Endothelial cell (in vitro differentiated cells): ENCODE measurements at regions not wholly inside any gene's neighbourhood (a gene's known extent, or its start where the extent isn't known, plus 50 kb on each side); places are given as distances from the start of the nearest gene placed in this dataset.

Source experiments
- DNase-seq: peaks from one replicate; pipeline ENCODE4 v3.0.0; 2021; ENCODE audit warnings: low spot score
- H3K27ac Mint-ChIP-seq: one replicate; pipeline ENCODE4 v1.8.0; 2021; ENCODE audit warnings: mixed read lengths, inconsistent platforms; ENCODE audit not compliant: unreplicated experiment
- H3K27me3 Mint-ChIP-seq: one replicate; pipeline ENCODE4 v1.8.0; 2021; ENCODE audit warnings: mild to moderate bottlenecking, moderate library complexity, mixed read lengths, inconsistent platforms; ENCODE audit not compliant: unreplicated experiment
- H3K36me3 Mint-ChIP-seq: one replicate; pipeline ENCODE4 v1.8.0; 2021; ENCODE audit warnings: mild to moderate bottlenecking, low read depth, mixed read lengths, inconsistent platforms; ENCODE audit not compliant: unreplicated experiment
- H3K4me1 Mint-ChIP-seq: one replicate; pipeline ENCODE4 v1.8.0; 2021; ENCODE audit warnings: mild to moderate bottlenecking, mixed read lengths, inconsistent platforms; ENCODE audit not compliant: unreplicated experiment
- H3K4me3 Mint-ChIP-seq: one replicate; pipeline ENCODE4 v1.8.0; 2021; ENCODE audit warnings: mild to moderate bottlenecking, mixed read lengths, inconsistent platforms; ENCODE audit not compliant: unreplicated experiment
- H3K9me3 Mint-ChIP-seq: one replicate; pipeline ENCODE4 v1.8.0; 2021; ENCODE audit warnings: mixed read lengths, inconsistent platforms; ENCODE audit not compliant: unreplicated experiment
- TF ChIP-seq, protein P1 (sequence below): fragments of 200-600 bp; sonication (generic); IDR thresholded peaks from one replicate; pipeline ENCODE4 v1.5.0; 2021; ENCODE audit warnings: antibody characterized with exemption; ENCODE audit not compliant: unreplicated experiment

DNA sequence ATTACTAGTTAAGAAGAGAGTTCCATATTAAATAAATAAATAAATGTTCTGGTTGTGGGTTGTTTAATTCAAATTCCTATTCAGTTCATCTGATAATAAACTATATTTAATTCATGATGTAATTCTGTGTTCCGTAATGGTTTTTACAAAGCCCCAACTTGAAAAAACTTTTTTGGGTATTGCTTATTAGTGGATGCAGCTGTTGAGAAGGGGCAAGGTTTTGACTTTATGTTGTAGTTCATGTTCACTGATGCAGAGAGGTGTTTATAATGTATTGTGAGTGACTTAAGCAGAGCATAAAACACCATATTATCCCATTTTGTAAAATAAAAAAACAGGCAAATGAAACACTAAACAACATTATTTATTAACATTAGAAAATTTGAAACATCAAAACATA lies 107.3 kb upstream of the TNFSF11 start:
- no peaks in the 10 kb centered on the region for H3K9me3 Mint-ChIP-seq
- H3K27me3 Mint-ChIP-seq, result no peaks in the 10 kb centered on the region
- DNase-seq, result no peak
- no peaks in the 10 kb centered on the region for H3K36me3 Mint-ChIP-seq
- H3K4me3 Mint-ChIP-seq, result no peak overlapping the region
- H3K4me1 Mint-ChIP-seq, result no peaks in the 10 kb centered on the region
- TF ChIP-seq, protein P1, sequence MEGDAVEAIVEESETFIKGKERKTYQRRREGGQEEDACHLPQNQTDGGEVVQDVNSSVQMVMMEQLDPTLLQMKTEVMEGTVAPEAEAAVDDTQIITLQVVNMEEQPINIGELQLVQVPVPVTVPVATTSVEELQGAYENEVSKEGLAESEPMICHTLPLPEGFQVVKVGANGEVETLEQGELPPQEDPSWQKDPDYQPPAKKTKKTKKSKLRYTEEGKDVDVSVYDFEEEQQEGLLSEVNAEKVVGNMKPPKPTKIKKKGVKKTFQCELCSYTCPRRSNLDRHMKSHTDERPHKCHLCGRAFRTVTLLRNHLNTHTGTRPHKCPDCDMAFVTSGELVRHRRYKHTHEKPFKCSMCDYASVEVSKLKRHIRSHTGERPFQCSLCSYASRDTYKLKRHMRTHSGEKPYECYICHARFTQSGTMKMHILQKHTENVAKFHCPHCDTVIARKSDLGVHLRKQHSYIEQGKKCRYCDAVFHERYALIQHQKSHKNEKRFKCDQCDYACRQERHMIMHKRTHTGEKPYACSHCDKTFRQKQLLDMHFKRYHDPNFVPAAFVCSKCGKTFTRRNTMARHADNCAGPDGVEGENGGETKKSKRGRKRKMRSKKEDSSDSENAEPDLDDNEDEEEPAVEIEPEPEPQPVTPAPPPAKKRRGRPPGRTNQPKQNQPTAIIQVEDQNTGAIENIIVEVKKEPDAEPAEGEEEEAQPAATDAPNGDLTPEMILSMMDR, result no peak
- no peak overlapping the region for H3K27ac Mint-ChIP-seq

- no peak overlapping the region for H3K4me3 Mint-ChIP-seq
- H3K27me3 Mint-ChIP-seq, result no peaks in the 10 kb centered on the region
- H3K36me3 Mint-ChIP-seq, result no peaks in the 10 kb centered on the region
- H3K27ac Mint-ChIP-seq, result no peak overlapping the region
- no peaks in the 10 kb centered on the region for H3K4me1 Mint-ChIP-seq
- TF ChIP-seq, protein P1, result no peak
- no peak for DNase-seq
- H3K9me3 Mint-ChIP-seq, result no peaks in the 10 kb centered on the region
Observed at GRCh38 chr13:42474954-42475353, 99.0 kb upstream of the TNFSF11 start.

DNA sequence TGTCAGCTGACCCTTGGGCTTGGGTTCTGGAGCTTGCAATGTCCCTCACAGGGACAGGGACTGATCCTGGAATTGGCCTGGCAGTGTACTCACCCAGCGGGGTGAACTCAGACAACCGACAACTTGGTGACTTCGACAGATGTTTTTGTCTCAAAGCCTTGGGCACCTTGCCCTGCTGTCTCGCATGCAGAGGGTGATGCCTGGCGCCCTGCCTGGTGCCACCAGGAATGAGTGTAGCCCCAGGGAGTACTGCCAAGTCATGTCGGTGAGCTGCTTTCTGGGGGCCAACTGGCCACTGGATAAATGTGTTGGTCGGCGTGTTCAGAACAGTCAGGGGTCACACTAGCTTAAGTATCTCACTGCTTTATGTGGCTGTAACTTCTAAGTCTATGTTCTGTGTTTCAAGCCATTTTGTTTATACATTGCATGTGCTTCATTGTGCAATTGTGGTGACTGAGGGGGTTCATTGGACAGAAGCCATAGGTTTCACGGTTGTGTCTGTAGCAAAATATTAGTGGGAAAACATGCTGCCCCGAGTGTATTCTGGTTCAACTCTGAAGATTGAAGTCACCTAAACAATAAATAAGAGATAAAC lies 96.3 kb upstream of the TNFSF11 start:
- Mint-ChIP-seq H3K27me3 (no peaks in the 10 kb centered on the region), H3K36me3 (no peaks in the 10 kb centered on the region), H3K27ac (no peak overlapping the region), H3K4me1 (no peaks in the 10 kb centered on the region), H3K9me3 (no peaks in the 10 kb centered on the region), H3K4me3 (no peak overlapping the region)
- TF ChIP-seq, protein P1, result no peak
- DNase-seq, result no peak

DNA sequence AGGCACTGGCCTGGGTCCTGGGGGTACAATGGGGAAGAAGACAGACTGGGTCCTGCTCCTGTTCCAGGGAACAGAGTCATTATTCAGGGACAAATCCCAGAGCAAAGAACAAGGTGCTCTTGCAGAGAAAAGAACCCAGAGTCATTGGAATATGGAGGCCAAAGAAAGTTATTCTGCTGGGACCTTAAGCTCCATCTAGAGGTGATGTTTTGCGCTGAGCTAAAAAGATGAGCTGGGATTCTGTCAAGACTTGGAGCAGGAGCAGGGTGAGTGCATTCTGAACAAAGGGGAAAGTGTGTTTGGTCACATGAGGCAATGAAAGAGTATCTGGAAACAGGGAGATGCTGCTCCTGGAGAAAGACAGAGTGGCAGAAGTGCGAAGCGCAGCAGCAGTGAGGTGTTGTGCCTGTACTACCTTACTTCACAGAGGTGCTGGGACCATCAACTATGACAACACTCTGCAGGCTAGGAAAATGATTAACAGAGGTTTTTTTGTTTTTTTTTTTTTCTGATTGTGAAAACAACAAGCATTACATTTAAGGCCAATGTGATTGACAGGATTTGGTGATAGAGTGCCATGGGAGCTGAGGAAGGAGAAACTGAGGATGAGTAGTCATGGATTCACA lies 95.3 kb upstream of the TNFSF11 start:
- H3K4me3 Mint-ChIP-seq, result no peak overlapping the region
- no peak overlapping the region for H3K27ac Mint-ChIP-seq
- H3K36me3 Mint-ChIP-seq, result no peaks in the 10 kb centered on the region
- no peaks in the 10 kb centered on the region for H3K27me3 Mint-ChIP-seq
- no peaks in the 10 kb centered on the region for H3K4me1 Mint-ChIP-seq
- DNase-seq, result peak; percentile 7
- H3K9me3 Mint-ChIP-seq, result no peaks in the 10 kb centered on the region
- TF ChIP-seq, protein P1, result no peak

- H3K27me3 Mint-ChIP-seq, result no peaks in the 10 kb centered on the region
- no peak overlapping the region for H3K4me3 Mint-ChIP-seq
- no peak overlapping the region for H3K27ac Mint-ChIP-seq
- no peak for DNase-seq
- H3K9me3 Mint-ChIP-seq, result no peaks in the 10 kb centered on the region
- TF ChIP-seq, protein P1, result no peak
- H3K36me3 Mint-ChIP-seq, result no peaks in the 10 kb centered on the region
- H3K4me1 Mint-ChIP-seq, result no peaks in the 10 kb centered on the region
Observed at GRCh38 chr13:42484386-42484785, 89.6 kb upstream of the TNFSF11 start.
